Prostate gland (tissue), 2 donors: ENCODE measurements at regions not wholly inside any gene's neighbourhood (a gene's known extent, or its start where the extent isn't known, plus 50 kb on each side); places are given as distances from the start of the nearest gene placed in this dataset.

Experiments
- DNase-seq: peaks from one replicate; pipeline ENCODE4 v3.0.0-alpha.2; 2019; ENCODE audit warnings: low spot score
- H3K27ac ChIP-seq, 2 donors: fragments of 200-600 bp; sonication (generic); 2 replicates each; pipeline ENCODE4 v1.5.1; 2017 to 2019
- H3K27me3 ChIP-seq: fragments of 200-600 bp; sonication (generic); replicated peaks from 2 replicates; pipeline ENCODE4 v1.5.1; 2019; ENCODE audit not compliant: insufficient read depth
- H3K36me3 ChIP-seq, 2 donors: fragments of 200-600 bp; sonication (generic); 1 replicate in 1 of 2; 2 replicates in 1 of 2; pipeline versions ENCODE4 v1.5.1 to v1.8.1; 2017 to 2019
- H3K4me1 ChIP-seq: fragments of 200-600 bp; sonication (generic); replicated peaks from 2 replicates; pipeline ENCODE4 v1.5.1; 2019
- H3K4me3 ChIP-seq, 2 donors: fragments of 200-600 bp; sonication (generic); 2 replicates each; pipeline ENCODE4 v1.5.1; 2017 to 2019
- H3K9me3 ChIP-seq: fragments of 200-600 bp; sonication (generic); 2 replicates; pipeline ENCODE4 v1.5.1; 2017
- CTCF ChIP-seq, 4 experiments: fragments of 200-600 bp in 2 of 4; fragments of 450-650 bp in 2 of 4; sonication (generic) in 2 of 4; IDR thresholded peaks; 1 replicate in 3 of 4; 2 replicates in 1 of 4; pipeline ENCODE4 v1.5.1; 2016 to 2019; ENCODE audit warnings: antibody characterized with exemption in 4 of 4, mild to moderate bottlenecking in 2 of 4, moderate library complexity in 2 of 4
- POLR2A ChIP-seq: fragments of 450-650 bp; IDR thresholded peaks from one replicate; pipeline ENCODE4 v1.6.1; 2016; ENCODE audit warnings: antibody characterized with exemption, mild to moderate bottlenecking
- POLR2AphosphoS5 ChIP-seq: sonication (generic); formaldehyde crosslinking; IDR thresholded peaks from one replicate; pipeline ENCODE4 v1.6.1; 2017; ENCODE audit warnings: antibody characterized with exemption
- WGBS: methylation state at CpG from one replicate; pipeline ENCODE4 v1.1.5; 2018; 5-methylcytosine and 5-hydroxymethylcytosine counted together
- intact Hi-C: fragments of 100-400 bp; cut with DNase I; formaldehyde crosslinking; loops from one replicate; pipeline ENCODE4 v1.14.2; 2022

GRCh38 chr5:92179651-92180050 lies 796.5 kb upstream of the ARRDC3 start:
- Histone ChIP-seq H3K4me1 (no peaks in the 10 kb centered on the region), H3K4me3 (no peak overlapping the region), H3K27me3 (no peaks in the 10 kb centered on the region), H3K36me3 (no peaks in the 10 kb centered on the region), H3K27ac (no peak overlapping the region), H3K9me3 (no peaks in the 10 kb centered on the region)
- intact Hi-C loops: no loop called here
- 73% methylated on average over 1 of the region's 1 CpG for WGBS
- TF ChIP-seq POLR2A (no peak), CTCF (IDR thresholded peaks at IDR 0.05) (no peak), POLR2AphosphoS5 (no peak)
- no peak for DNase-seq

- intact Hi-C loops: no loop called here
- 95% methylated on average over 1 of the region's 1 CpG for WGBS
- H3K27ac ChIP-seq: no peak overlapping the region
- H3K36me3 ChIP-seq: no peaks in the 10 kb centered on the region
- H3K4me1 ChIP-seq: no peaks in the 10 kb centered on the region
- TF ChIP-seq CTCF (IDR thresholded peaks at IDR 0.05): no peak
- TF ChIP-seq POLR2A: no peak
- no peak for TF ChIP-seq POLR2AphosphoS5
- H3K4me3 ChIP-seq: no peak overlapping the region
- no peak for DNase-seq
- no peaks in the 10 kb centered on the region for H3K9me3 ChIP-seq
- no peaks in the 10 kb centered on the region for H3K27me3 ChIP-seq
Observed at GRCh38 chr5:92177926-92178487, 794.9 kb upstream of the ARRDC3 start.

- intact Hi-C loops: no loop called here
- Histone ChIP-seq H3K4me3 (no peak overlapping the region), H3K36me3 (no peaks in the 10 kb centered on the region), H3K27ac (no peak overlapping the region), H3K9me3 (no peaks in the 10 kb centered on the region), H3K4me1 (no peaks in the 10 kb centered on the region), H3K27me3 (no peaks in the 10 kb centered on the region)
- WGBS: 89% methylated on average over 2 of the region's 2 CpGs
- TF ChIP-seq CTCF (IDR thresholded peaks at IDR 0.05) (no peak), POLR2A (no peak), POLR2AphosphoS5 (no peak)
- DNase-seq: no peak
Observed at GRCh38 chr5:92163906-92164305, 780.8 kb upstream of the ARRDC3 start.

- TF ChIP-seq POLR2AphosphoS5: no peak
- TF ChIP-seq POLR2A: no peak
- TF ChIP-seq CTCF (IDR thresholded peaks at IDR 0.05): no peak
- H3K27me3 ChIP-seq: no peaks in the 10 kb centered on the region
- no peak overlapping the region for H3K27ac ChIP-seq
- no peaks in the 10 kb centered on the region for H3K4me1 ChIP-seq
- no peak overlapping the region for H3K4me3 ChIP-seq
- no peak for DNase-seq
- WGBS: 83% methylated on average over 2 of the region's 2 CpGs
- H3K9me3 ChIP-seq: no peaks in the 10 kb centered on the region
- intact Hi-C loops: no loop called here
- H3K36me3 ChIP-seq: no peaks in the 10 kb centered on the region
Observed at GRCh38 chr5:92147798-92148197, 764.7 kb upstream of the ARRDC3 start.

GRCh38 chr5:92147266-92147665 lies 764.1 kb upstream of the ARRDC3 start:
- TF ChIP-seq POLR2AphosphoS5: no peak
- no peak for TF ChIP-seq POLR2A
- TF ChIP-seq CTCF (IDR thresholded peaks at IDR 0.05): no peak
- H3K4me1 ChIP-seq: no peaks in the 10 kb centered on the region
- DNase-seq: no peak
- H3K27me3 ChIP-seq: no peaks in the 10 kb centered on the region
- no peaks in the 10 kb centered on the region for H3K9me3 ChIP-seq
- no peak overlapping the region for H3K4me3 ChIP-seq
- no peaks in the 10 kb centered on the region for H3K36me3 ChIP-seq
- intact Hi-C loops: no loop called here
- no peak overlapping the region for H3K27ac ChIP-seq
- WGBS: 83% methylated on average over 3 of the region's 3 CpGs
